DMS 273 (cell line): ENCODE measurements at regions not wholly inside any gene's neighbourhood (a gene's known extent, or its start where the extent isn't known, plus 50 kb on each side); places are given as distances from the start of the nearest gene placed in this dataset.

Experiments used
- DNase-seq: peaks from one replicate; lab custom pipeline; 2025; ENCODE audit not compliant: unreplicated experiment; lab: John Stamatoyannopoulos, UW

GRCh38 chr11:21817696-21818095 lies 375.2 kb upstream of the ANO5 start:
- no peak for DNase-seq

GRCh38 chr11:21820176-21820575 lies 372.7 kb upstream of the ANO5 start:
- no peak for DNase-seq

- DNase-seq: no peak
Observed at GRCh38 chr11:21825127-21825526, 367.8 kb upstream of the ANO5 start.

GRCh38 chr11:21838427-21838826 lies 354.5 kb upstream of the ANO5 start:
- no peak for DNase-seq

- no peak for DNase-seq
Observed at GRCh38 chr11:21839796-21840195, 353.1 kb upstream of the ANO5 start.

- DNase-seq: no peak
Observed at GRCh38 chr11:21861314-21861713, 331.6 kb upstream of the ANO5 start.

GRCh38 chr11:21865541-21865940 lies 327.3 kb upstream of the ANO5 start:
- DNase-seq: no peak

GRCh38 chr11:21866781-21867180 lies 326.1 kb upstream of the ANO5 start:
- peak; percentile 63 for DNase-seq

- DNase-seq: peak; percentile 10
Observed at GRCh38 chr11:21877151-21877550, 315.7 kb upstream of the ANO5 start.

GRCh38 chr11:21883354-21883753 lies 309.5 kb upstream of the ANO5 start:
- DNase-seq: no peak

GRCh38 chr11:21888814-21889213 lies 304.1 kb upstream of the ANO5 start:
- no peak for DNase-seq

GRCh38 chr11:21892736-21893564 lies 299.9 kb upstream of the ANO5 start:
- DNase-seq: no peak

- DNase-seq: no peak
Observed at GRCh38 chr11:21893565-21893867, 299.4 kb upstream of the ANO5 start.

- no peak for DNase-seq
Observed at GRCh38 chr11:21894492-21894891, 298.4 kb upstream of the ANO5 start.

- DNase-seq: no peak
Observed at GRCh38 chr11:21895686-21896085, 297.2 kb upstream of the ANO5 start.

GRCh38 chr11:21896216-21896615 lies 296.7 kb upstream of the ANO5 start:
- no peak for DNase-seq

GRCh38 chr11:21896746-21897602 lies 295.9 kb upstream of the ANO5 start:
- no peak for DNase-seq

GRCh38 chr11:21897752-21898151 lies 295.1 kb upstream of the ANO5 start:
- DNase-seq: peak; percentile 6

GRCh38 chr11:21908211-21908610 lies 284.7 kb upstream of the ANO5 start:
- DNase-seq: no peak

GRCh38 chr11:21909145-21909544 lies 283.7 kb upstream of the ANO5 start:
- DNase-seq: no peak

GRCh38 chr11:21911061-21911460 lies 281.8 kb upstream of the ANO5 start:
- DNase-seq: no peak

- DNase-seq: no peak
Observed at GRCh38 chr11:21912285-21912684, 280.6 kb upstream of the ANO5 start.
